Kidney (tissue), 13 donors: ENCODE measurements at regions not wholly inside any gene's neighbourhood (a gene's known extent, or its start where the extent isn't known, plus 50 kb on each side); places are given as distances from the start of the nearest gene placed in this dataset.

Experiments used
- DNase-seq, 5 donors: peaks; one replicate each; pipeline ENCODE4 v3.0.0-alpha.2; 2013 to 2020
- FAIRE-seq: peaks from 2 replicates; lab custom pipeline; 2012; peaks lifted over from hg19 to GRCh38; lab: Jason Lieb, UNC
- H3K27ac ChIP-seq, 2 donors: one replicate each; pipeline ENCODE4 v1.7.0; 2013; ENCODE audit warnings: low read depth in 2 of 2, low read length in 2 of 2, inconsistent platforms in 1 of 2
- H3K27me3 ChIP-seq: one replicate; pipeline ENCODE4 v1.7.1; 2013; ENCODE audit warnings: low read length, inconsistent platforms; ENCODE audit not compliant: control insufficient read depth, insufficient read depth
- H3K36me3 ChIP-seq, 3 donors: one replicate each; pipeline versions ENCODE4 v1.7.0 to v1.7.1; 2013; ENCODE audit warnings: low read length in 3 of 3, control low read depth in 1 of 3, inconsistent platforms in 1 of 3; ENCODE audit not compliant: insufficient read depth in 3 of 3, control insufficient read depth in 2 of 3
- H3K4me1 ChIP-seq, 3 donors: one replicate each; pipeline versions ENCODE4 v1.7.0 to v1.7.1; 2013; ENCODE audit warnings: low read length in 3 of 3, inconsistent platforms in 1 of 3, low read depth in 1 of 3; ENCODE audit not compliant: control insufficient read depth in 2 of 3, insufficient read depth in 2 of 3
- H3K4me3 ChIP-seq, 3 donors: one replicate each; pipeline versions ENCODE4 v1.7.0 to v1.8.1; 2013; ENCODE audit warnings: low read length in 3 of 3, control low read depth in 1 of 3, inconsistent platforms in 1 of 3
- H3K9ac ChIP-seq, 3 donors: one replicate each; pipeline versions ENCODE4 v1.7.0 to v1.7.1; 2013; ENCODE audit warnings: low read length in 3 of 3, control low read depth in 1 of 3, inconsistent platforms in 1 of 3
- H3K9me3 ChIP-seq, 3 donors: one replicate each; pipeline versions ENCODE4 v1.7.0 to v1.7.1; 2013; ENCODE audit warnings: low read length in 3 of 3, control low read depth in 1 of 3, inconsistent platforms in 1 of 3; ENCODE audit not compliant: control insufficient read depth in 2 of 3, insufficient read depth in 1 of 3
- CTCF ChIP-seq: IDR thresholded peaks from 3 replicates; pipeline ENCODE4 v1.5.1; 2012; ENCODE audit warnings: mild to moderate bottlenecking, moderate library complexity, borderline replicate concordance; ENCODE audit not compliant: insufficient read depth; ENCODE audit errors: extremely low read depth
- intact Hi-C: fragments of 100-400 bp; cut with DNase I; formaldehyde crosslinking; loops from one replicate; pipeline ENCODE4 v1.11.1; 2022
- donor health status: control.
- donor health status: control.
- donor health status: control.
- donor health status: control.
- donor health status: control.
- donor health status: DM: yes; HTN: yes; CAD: no.
- donor health status: Normal renal cell carcinoma (clear cell type).

- Histone ChIP-seq H3K4me1 (no peaks in the 10 kb centered on the region), H3K9ac (no peak overlapping the region), H3K36me3 (no peaks in the 10 kb centered on the region), H3K27ac (no peak overlapping the region), H3K9me3 (no peaks in the 10 kb centered on the region), H3K27me3 (no peaks in the 10 kb centered on the region), H3K4me3 (no peak overlapping the region)
- intact Hi-C loops, result no loop called here
- TF ChIP-seq CTCF, result no peak
- DNase-seq (peak in 1 of 5 donors; percentile 4), FAIRE-seq (no peak)
Measured at GRCh38 chr18:57208047-57208446, 61.2 kb downstream of the BOD1L2 start.

- no peaks in the 10 kb centered on the region for H3K4me1 ChIP-seq
- H3K4me3 ChIP-seq, result peak overlapping the region in 1 of 3 donors; percentile 24
- H3K27me3 ChIP-seq, result no peaks in the 10 kb centered on the region
- no peak overlapping the region for H3K9ac ChIP-seq
- no peaks in the 10 kb centered on the region for H3K9me3 ChIP-seq
- intact Hi-C loops, result no loop called here
- FAIRE-seq (no peak), DNase-seq (no peak)
- H3K36me3 ChIP-seq, result no peaks in the 10 kb centered on the region
- TF ChIP-seq CTCF, result no peak
- H3K27ac ChIP-seq, result no peak overlapping the region
Measured at GRCh38 chr18:57209713-57210106, 62.8 kb downstream of the BOD1L2 start.

GRCh38 chr18:57210107-57210715, 63.3 kb downstream of the BOD1L2 start:
- no peak overlapping the region for H3K9ac ChIP-seq
- intact Hi-C loops, result no loop called here
- H3K9me3 ChIP-seq, result no peaks in the 10 kb centered on the region
- no peaks in the 10 kb centered on the region for H3K27me3 ChIP-seq
- no peak for FAIRE-seq
- DNase-seq, result peak in 2 of 5 donors; percentile 31 to 81
- H3K4me1 ChIP-seq, result no peaks in the 10 kb centered on the region
- peak overlapping the region in 1 of 3 donors; percentile 24 for H3K4me3 ChIP-seq
- no peaks in the 10 kb centered on the region for H3K36me3 ChIP-seq
- no peak overlapping the region for H3K27ac ChIP-seq
- TF ChIP-seq CTCF, result no peak
